Effector CD8-positive, alpha-beta T cell (primary cell): ENCODE measurements at regions not wholly inside any gene's neighbourhood (a gene's known extent, or its start where the extent isn't known, plus 50 kb on each side); places are given as distances from the start of the nearest gene placed in this dataset.

Experiments used
- DNase-seq: peaks from one replicate; lab custom pipeline; 2025; lab: John Stamatoyannopoulos, UW

GRCh38 chr2:16333681-16334080 lies 332.0 kb downstream of the CYRIA start:
- DNase-seq: no peak

GRCh38 chr2:16332681-16333557 lies 332.7 kb downstream of the CYRIA start:
- no peak for DNase-seq

GRCh38 chr2:16331772-16332171 lies 333.9 kb downstream of the CYRIA start:
- no peak for DNase-seq

DNA sequence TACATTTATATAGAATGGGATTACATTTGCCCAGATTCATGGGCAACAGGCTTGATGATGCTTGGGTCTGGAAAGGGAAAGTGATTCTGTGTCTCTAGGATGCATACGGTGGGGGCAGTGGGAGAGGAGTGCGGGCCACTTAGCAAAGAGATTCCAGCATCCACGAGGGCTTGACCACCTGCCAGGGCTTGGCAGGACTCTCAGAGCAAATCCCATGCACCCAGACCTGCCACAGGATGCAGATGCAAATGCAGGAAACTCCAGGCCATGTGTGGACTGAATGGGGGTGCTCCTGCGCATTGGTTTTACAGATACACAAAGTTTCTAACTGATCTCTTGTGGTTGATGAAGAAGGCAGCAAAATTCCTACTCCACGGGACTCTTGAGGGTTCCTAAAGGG lies 334.7 kb downstream of the CYRIA start:
- no peak for DNase-seq

- no peak for DNase-seq
Measured at GRCh38 chr2:16330571-16330970, 335.1 kb downstream of the CYRIA start.

DNA sequence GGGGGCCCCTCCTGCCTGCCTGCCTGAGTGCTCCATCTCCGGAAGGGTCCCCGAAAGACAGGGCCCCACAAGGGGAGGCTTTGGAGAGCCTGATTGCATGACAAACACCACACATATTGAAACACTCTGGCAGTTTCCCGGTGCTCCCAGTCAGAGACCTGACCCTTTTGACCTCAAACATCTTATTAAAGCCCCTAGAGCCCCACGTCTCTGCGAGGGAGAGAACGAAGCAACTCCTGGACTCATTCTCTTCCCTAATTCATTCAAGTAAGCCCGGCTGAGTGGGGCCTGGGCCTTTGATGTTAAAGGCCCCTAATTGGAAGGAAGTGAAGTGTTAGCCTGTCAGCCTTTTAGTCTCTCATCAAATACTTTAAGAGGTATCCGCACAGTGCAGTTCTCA lies 335.6 kb downstream of the CYRIA start:
- DNase-seq: no peak

GRCh38 chr2:16329421-16329820 lies 336.2 kb downstream of the CYRIA start:
- no peak for DNase-seq

DNA sequence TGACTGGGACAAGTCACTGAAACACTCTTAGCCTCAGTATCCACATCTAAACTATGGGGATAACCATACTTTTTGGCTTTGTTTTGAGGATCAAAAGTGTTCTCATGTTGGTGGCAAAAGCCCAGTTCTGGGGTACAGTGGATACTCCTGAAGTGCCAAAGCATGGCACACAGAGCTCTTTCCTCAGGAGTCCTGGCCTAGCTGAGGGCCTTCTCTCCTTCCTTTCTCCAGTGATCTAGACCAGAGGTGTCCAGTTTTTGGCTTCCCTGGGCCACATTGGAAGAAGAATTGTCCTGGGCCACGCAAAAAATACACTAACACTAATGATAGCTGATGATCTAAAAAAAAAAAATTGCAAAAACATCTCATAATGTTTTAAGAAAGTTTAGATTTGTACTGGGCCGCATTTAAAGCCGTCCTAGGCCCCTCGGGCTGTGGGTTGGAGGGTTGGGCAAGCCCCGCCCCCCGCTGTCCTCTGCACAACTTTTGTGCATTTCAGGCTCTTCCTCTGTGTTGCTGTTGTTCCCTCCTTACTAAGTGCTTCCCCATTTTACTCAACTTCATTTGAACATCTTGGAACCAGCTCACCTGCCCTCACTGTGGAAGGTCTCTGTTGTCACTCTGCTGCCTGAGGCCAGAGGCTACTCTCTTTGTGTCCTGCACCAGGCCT lies 337.0 kb downstream of the CYRIA start:
- no peak for DNase-seq

DNA sequence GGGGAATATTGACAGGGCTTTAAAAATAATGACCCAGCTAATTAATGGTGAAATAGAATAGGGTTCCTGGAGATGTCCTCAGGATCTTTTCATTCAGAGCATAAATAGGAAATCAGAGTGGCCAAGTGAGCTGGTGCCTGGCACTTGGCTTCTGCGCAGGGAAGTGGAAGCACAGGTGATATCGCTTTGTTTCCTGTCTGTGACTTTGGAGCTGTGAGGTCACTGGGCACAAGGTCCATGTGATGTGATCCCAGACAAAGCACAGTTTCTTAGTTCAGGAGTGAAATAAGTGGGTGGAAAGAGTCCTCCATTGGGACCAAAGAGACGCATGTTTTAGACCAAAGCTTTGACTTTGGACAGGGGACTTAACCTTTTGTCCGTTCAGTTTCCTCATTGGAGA lies 338.3 kb downstream of the CYRIA start:
- DNase-seq: no peak

DNA sequence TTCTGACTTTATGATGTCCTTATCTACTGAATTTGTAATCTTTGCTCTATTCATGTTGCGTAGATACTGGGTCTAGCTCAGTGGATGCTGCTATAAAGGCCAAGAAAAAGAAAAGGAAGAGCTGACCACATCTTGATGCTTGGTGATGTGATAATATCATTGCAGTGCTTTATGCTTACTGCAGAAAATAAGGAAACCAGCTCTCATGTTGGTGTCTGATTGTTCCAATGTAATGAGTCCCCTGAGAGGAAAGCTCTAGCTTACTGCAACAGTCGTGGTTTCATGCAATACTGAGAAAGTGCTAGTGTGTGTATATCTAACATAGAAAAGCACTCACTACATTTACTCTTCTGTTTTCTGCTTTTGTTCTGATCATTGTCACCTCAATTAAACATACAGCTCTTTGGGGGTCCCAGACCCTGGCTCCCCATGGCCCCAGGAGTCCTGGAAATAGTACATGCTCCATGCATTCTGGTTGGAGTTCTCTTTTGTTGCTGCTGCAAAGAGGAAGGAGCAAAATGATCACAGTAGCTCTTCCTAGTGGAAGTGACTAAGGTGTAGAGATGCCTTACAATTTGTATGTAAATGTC lies 338.8 kb downstream of the CYRIA start:
- DNase-seq: no peak

DNA sequence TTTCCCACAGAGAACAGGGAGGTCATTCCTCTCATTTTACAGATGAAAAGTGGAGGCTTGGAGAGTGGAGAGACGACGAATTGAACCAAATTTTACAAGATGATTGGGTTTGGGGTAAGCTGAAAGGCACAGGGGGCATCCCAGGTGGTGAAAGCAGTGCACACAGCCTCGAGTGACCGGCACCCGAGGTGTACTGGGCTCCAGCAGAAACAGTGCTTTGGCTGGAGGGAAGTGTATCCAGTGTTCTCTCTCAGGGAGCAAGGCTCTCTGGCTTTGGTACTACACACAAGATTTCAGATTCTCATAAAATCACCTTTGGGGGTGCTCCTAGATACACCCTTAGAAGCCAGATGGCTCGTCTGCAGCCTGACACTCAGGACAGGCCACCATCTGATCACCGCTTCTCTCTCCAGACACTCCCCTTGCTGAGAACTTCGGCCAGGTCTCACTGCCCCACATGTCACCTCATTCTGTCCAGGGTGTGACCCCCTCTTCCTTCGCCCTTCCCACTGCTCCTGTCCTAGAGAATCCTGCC lies 339.6 kb downstream of the CYRIA start:
- DNase-seq: no peak

- DNase-seq: no peak
Measured at GRCh38 chr2:16325016-16325975, 340.3 kb downstream of the CYRIA start.

GRCh38 chr2:16324544-16324937 lies 341.1 kb downstream of the CYRIA start:
- no peak for DNase-seq

DNA sequence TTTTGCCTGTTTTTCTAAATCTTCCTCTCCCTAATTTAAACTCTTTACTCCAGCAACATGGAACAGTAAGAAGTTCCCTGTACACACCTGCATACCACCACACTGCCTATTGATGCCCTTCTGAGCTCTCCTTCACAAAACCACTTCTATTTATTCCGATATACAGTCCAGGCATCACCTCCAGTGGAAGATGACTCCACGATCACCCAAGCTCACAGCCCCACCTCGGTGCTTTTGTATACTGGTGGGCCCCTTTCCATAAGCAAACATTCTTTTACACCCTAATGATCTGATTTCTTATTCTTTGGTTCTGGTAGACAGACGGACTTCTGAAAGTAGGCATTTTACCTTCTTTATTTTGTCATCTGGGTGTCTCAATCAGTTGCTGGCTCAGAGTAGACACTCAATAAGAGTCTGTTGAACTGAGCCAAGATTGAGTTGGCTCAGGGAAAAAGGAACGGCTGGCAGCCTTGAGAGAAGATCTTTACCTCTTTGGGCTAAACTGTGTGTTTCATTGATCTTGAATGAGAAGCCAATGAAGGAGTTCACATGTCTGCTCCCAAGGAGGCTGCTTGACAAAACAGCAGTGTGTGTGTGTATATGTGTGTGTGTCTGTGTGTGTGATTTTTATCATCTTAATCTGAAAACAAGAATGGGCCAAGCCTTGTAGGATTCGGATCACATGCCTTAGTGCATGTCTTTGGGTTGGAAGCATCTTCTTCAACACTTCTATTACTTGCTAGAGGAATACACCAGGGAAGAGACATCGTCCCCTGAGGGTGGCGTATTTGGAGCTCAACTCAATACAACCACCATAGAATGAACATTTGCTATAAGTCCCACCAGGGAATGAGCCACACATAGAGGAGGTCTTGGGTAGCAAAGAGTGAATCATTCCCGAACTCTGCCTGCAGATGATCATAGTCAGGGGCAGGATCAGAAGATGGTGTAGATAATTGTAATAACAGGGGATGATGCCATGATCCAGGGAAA lies 341.8 kb downstream of the CYRIA start:
- no peak for DNase-seq

DNA sequence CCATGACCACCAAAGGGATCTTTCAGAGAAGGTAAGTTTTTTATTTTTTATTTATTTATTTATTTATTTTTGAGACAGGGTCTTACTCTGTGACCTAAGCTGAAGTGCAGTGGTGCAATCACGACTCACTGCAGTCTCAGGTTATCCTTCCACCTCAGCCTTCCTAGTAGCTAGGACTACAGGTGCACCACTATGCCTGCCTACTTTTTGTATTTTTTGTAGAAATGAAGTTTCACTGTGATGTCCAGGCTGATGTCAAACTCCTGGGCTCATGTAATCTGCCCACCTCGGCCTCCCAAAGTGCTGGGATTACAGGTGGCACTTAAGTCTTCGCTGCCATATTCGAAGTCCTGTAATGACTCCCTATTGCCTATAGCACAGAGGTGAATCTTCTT lies 342.5 kb downstream of the CYRIA start:
- DNase-seq: no peak

DNA sequence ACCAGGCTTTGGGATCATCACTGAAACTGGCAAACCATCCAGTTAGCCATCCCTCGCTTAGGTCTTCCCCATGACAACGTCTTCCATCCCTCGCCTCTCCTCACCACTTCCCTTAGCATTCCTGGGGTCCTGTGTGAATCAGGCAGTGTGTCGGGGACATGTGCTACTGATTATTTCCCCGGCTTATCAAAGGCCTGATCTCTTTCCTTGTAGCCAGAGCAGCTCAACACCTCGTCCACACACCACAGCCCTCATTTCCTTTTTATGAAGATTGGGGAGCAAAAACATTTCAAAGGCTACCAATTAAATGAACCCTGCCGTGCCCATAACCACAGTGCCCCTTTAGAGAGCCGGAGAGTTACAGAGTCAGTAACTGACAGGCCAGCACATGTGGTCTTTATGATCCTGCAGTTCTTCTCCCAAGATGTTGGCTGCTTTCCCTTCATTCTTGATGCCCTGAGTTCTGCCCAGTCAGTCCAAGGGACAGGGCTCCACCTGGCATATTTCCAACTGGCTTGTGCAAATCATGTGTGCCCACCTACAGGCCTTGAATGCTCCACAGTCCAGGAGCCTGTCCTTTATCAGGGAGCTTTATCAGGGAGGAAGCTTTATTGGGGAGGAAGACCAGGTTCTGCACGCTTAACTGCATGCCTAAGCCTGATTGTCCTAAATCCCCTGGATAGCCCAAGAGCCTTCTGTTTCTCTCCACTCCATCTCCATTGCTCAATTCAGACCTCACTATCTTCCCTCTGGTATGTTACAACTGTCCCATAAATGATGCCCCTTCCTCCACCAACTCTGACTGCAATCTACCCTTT lies 343.1 kb downstream of the CYRIA start:
- no peak for DNase-seq

GRCh38 chr2:16321872-16322271 lies 343.8 kb downstream of the CYRIA start:
- no peak for DNase-seq

DNA sequence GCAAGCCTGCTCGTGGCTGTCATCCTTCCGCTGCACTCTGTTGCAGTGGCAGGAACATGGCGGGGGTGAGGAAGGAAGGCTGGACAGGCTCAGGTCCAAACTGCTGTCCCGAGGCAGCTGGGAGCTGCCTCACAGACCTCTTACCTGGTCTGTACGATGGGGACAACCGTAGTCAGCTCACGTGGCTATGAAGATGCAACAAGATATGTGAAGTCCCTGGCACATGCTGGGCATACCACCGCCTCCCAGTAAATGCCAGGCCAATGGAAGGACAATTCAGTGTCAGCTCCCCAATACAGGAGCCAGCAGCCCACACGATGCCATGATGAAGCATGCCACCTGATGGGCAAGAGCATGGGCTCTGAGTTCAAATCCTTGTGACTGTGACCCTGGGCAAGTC lies 344.4 kb downstream of the CYRIA start:
- DNase-seq: no peak

DNA sequence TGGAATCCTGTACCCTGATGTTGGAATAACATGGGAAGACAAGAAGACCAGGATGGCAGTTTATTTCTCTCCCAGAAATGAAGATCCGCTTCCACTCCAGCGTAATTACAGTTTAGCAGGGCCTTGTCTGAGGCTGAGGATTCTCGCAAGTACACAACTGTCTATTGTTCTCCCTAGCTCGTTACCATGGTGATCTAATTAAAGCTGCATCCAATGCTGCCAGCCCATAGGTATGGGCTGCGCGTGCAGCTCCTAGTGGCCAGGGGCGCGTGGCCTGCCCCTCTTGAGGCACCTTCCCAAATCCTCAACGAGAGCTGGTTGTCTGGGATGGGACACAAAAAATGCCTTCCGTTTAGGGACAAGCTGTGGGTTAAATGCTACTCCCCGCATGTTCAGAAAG lies 344.9 kb downstream of the CYRIA start:
- no peak for DNase-seq
